IPS DF 4.7 (cell line): ENCODE measurements at regions not wholly inside any gene's neighbourhood (a gene's known extent, or its start where the extent isn't known, plus 50 kb on each side); places are given as distances from the start of the nearest gene placed in this dataset.
"Not testable (repeated sequence)": the region's sequence is repeated elsewhere in the genome, so short reads cannot be mapped to it uniquely, and the experiment has no call there.

Source experiments
- DNase-seq: peaks from one replicate; pipeline ENCODE4 v3.0.0-alpha.2; 2013; ENCODE audit warnings: low spot score; ENCODE audit errors: extremely low read depth

DNA sequence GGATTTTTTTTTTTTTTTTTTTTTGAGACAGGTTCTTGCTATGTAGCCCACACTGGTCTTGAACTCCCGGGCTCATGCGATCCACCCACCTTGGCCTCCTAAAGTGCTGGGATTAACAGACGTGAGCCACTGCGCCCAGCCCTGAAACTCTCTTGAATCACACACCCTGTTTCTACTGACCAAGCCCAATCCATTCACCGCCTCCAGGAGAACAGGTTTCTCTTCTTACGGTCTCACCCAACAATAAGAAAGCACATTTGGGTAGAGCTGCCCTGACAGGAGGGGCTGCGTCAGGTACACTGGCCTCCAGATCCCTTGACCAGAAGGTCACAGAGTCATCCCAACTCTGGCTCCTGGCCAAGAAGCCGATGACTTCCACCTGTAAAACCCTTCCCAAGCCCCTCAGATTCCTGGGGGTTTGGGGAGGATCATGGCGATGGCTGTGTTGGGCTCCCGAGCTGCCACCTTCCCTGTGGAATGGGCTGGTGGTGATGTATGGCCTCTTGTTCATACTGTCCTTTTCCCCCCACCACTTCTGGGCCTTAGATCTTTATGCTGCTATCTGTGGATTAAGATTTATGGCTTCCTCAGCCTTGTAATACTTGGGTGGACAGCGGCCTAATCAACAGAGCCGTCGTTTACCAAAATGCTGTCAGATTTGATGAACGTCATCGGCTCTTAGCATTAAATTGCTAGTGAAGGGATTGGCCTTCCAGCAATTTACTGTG is 89.1 kb downstream of the KATNIP start:
- DNase-seq, result no peak

DNA sequence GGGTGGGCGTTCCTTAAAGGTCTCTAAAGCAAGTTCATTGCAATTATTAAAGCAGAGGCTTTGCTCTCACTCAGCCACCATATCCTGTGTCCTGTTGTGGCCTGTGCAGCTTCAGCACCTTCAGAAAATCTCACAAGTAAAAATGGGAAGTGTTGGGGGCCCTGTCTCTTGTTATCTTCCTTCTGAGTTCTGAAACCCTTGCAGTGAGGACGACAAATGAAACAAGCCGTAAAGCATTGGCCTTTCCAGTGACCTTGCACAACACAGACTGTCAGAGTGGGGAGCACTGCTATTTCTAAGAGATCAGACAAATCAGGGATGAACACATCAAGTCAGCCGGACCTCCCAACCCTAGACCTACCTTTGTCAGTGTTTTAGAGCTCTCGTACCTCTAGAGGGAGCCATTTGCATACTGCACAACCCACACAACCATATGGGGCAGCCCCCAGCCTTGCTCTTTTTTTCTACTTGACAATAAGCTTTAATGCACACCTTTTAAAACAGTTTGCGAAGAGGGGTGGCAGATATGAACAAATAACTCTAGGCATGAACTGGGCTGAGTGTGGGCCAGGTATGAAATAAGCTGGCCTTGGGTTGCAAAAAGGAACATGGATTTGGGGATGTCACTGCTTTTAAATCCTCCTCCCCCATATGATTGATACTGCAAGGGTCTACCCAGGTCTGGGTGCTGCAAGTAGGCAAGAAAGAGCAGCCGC is 89.8 kb downstream of the KATNIP start:
- DNase-seq, result peak; percentile 38

DNA sequence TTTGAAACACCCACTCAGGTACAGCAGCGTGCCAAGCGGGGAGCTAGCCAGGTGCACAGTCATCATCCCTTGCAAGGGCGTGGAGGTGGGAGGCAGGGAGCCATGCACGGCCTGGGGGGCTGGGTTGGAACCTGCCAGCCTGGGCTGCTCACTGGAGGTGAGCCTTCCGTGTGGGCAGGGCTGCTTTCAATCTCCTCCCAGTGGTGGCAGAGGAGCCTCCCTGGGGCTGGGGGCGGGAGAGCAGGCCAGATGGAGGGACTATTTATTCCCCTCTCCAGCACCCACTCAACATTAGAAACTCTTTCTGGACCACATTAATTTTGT is 90.3 kb downstream of the KATNIP start:
- no peak for DNase-seq

DNA sequence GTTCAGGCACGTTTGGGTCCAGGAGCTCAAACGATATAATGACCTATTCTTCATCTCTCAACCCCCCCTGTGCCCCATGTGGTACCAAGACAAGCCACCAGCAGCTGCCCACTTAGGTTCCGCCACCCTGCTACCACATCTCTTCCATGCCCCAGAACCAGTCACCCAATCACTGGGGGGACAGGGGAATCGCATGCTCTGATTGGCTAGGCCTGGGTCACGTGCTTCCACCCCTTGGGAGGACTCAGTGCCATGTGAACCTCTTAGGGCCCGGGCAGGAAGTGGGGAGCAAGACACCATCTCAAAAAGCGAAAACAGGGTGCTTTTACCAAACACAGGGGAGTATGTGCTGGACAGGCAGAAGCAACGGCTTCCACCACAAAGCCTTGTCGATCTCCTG is 91.3 kb downstream of the KATNIP start:
- no peak for DNase-seq

DNA sequence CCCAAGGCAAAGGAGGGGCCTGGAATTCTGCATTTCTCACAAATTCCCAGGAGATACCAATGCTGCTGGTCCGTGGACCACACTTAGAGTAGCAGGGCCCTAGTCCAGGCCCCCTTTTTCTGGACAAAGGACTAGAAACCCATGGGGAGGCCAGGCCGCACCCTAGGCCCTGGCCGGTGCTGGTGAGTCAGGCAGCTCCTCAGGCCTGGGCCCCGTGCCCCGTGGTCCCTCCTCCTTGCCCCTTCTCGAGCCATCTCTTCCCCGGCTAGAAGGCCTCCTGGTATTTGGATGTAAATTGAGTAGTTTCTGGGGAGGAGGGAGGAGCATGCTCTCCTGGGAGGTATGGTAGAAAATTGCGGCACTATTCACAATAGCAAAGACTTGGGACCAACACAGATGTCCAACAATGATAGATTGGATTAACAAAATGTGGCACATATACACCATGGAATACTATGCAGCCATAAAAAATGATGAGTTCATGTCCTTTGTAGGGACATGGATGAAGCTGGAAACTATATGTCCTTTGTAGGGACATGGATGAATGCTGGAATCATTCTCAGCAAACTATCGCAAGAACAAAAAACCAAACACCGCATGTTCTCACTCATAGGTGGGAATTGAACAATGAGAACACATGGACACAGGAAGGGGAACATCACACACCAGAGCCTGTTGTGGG is 91.9 kb downstream of the KATNIP start:
- DNase-seq, result not testable (repeated sequence)

DNA sequence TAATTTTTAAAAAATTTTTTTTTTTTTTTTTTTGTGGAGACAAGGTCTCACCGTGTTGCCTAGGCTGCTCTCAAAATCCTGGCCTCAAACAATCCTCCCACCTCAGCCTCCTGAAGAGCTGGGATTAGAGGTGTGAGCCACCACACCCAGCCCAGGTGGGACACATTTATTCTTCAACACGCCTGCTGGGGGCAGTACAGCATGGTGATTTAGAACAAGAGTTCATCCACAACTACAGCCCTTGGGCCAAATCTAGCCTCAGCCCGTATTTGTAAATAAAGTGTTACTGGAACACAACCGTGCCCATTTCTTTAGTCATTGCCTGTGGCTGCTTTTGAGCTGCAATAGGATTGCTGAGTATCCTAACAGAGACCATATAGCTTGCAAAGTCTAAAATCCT is 92.8 kb downstream of the KATNIP start:
- DNase-seq, result no peak

DNA sequence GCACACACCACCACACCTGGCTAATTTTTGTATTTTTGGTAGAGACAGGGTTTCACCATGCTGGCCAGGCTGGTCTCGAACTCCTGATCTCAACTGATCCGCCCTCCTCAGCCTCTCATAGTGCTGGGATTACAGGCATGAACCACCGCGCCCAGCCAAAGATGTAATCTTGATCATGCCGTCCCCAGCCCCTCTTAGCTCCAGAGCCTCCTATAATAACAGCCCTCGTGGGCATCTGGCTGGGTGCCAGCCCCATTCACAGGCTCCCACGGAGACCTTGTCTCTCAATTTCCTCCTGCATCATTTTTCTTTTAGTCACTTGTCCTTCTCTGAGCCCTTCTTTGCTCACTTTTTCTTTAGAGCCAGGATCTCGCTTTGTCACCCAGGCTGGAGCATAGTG is 94.2 kb downstream of the KATNIP start:
- DNase-seq, result no peak

DNA sequence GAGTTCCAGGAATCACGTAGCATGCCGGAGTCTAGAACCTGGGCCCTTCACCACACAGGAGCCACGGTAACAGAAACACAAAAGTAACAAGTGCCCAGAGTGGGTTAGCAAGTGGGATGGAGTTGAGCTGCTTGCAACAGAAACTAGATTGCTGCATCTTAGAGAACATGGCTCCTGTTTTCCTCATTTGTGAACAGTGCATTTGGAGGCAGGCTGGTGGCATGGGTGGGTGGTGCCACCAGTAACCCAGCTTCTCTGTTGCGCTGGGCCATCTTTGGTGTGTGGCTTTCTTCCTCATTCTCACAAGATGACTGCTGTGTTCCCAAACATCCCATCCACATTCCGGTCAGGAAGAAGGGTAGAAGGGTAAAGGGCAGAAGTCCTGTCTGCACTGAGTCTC is 95.5 kb downstream of the KATNIP start:
- DNase-seq, result no peak

DNA sequence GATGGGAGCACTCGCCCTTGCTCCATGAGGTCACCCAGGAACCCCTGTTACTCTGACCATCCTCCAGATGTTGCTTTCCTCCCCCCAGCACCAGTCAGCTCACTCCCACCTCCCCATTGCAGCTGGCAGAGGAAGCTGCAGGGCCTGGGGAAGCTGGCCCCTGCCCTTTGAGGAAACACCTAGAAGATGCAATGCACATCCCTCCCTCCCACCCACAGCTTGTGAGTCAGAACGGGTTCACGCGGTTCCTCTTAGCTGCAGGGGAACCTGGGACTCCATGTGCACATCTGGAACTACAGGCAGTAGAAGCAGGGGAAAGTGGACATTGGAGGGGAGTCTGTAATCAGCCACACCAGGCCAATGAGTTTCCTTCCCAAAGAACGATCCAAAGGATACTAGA is 96.9 kb downstream of the KATNIP start:
- DNase-seq, result no peak

DNA sequence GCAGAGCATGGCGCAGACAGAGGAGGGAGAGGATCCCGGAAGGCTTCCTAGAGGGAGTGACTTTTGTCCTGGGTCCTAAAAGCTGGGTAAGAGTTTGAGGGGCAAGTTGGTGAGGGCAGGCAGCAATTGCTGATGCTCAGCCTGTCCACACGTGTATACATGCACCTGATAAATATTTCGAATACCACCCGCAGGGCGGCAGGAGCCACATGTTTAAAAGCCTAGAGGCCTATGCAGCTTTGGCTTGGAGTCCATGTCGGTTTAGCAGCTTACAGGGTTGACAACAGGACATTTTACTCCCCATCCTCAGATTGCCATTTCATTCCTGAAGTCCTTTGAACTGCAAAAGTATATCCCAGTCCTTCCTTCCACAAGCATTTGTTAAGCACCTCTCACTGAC is 99.1 kb downstream of the KATNIP start:
- no peak for DNase-seq

DNA sequence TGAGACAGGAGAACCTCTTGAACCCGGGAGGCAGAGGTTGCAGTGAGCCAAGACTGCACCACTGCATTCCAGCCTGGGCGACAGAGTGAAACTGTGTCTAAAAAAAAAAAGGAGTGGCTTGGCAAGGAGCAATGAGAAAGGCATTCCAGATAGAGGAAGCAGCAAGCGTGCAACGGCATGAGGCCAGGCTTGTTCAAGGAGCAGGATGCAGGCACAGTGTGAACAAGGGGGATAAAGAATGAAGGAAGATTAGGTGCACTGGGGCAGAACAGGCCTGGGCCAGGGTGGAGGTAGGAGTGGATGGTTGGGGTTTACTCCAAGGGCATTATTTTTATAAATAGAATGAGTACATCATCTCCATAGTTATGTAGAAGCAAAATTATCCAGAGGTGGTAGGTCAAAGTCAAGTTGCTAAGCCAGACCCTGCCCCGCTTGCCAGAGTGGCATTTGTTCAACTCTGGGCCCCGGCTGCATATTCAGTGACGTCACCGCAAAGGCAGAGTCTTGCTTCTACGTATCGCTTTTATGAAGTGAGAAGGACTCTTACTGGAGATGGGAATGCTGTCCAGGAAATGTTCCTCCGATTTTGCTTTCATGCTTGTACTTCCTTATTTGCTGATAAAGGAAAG is 100.2 kb downstream of the KATNIP start:
- no peak for DNase-seq

DNA sequence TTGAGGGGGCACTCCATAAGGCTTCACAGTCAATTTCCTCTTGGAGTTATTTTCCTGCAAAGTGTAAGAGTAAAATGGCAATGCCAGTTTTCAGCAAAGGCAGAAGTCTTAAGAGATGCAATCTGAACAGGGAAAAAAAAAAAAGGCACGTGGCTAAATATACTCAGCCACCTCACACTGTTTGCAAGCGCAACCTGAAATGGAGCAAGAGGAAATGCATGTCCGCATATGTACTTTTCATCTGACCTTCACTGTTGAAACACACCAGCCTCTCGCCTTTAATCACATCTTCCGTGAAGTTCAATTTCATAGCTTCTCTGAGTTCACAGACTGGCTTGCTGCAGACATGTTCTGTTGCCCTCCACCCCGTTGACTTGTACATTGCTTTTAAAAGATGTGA is 101.4 kb downstream of the KATNIP start:
- no peak for DNase-seq

DNA sequence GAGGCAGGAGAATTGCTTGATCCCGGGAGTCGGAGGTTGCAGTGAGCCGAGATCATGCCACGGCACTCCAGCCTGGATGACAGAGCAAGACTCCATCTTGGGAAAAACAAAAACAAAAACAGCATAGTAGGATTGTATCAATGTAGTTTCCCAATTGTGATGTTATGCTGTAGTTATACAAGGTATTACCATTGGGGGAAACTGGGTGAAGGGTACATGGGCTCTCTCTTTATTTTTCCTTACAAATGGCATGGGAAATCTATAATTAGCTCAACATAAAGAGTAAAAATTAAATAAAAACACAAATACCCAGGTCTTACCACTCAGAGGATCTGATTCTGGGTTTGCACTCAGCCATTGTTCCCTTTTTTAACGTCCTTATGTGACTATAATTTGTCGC is 107.9 kb downstream of the KATNIP start:
- DNase-seq, result no peak

DNA sequence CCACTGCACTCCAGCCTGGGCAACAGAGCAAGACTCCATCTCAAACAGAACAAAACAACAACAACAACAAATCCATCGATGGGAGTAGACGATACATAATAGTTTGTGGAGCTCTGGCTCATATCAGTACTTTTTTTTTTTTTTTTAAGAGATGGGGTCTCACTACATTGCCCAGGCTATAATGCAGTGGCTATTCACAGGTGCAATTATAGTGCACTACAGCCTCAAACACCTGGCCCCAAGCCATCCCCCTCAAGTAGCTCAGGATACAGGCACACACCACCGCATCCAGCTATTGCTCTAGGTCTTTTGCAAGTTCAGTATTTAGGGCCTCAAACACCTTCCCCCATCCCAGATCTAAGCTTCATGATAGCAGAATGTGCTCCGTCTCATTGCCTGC is 110.6 kb downstream of the KATNIP start:
- DNase-seq, result no peak

DNA sequence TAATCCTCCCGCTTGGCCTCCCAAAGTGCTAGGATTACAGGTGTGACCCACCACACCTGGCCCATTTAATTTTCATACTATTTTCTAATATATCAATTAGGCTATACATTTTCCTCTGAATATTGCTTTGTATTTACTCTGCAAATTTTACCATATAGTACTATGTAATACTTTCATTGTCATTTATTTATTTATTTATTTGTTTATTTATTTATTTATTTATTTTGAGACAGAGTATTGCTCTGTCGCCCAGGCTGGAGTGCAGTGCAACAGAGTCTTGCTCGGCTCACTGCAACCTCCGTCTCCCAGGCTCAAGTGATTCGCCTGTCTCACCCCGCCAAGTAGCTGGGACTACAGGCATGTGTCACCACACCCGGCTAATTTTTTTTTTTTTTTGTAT is 113.3 kb downstream of the KATNIP start:
- not testable (repeated sequence) for DNase-seq

DNA sequence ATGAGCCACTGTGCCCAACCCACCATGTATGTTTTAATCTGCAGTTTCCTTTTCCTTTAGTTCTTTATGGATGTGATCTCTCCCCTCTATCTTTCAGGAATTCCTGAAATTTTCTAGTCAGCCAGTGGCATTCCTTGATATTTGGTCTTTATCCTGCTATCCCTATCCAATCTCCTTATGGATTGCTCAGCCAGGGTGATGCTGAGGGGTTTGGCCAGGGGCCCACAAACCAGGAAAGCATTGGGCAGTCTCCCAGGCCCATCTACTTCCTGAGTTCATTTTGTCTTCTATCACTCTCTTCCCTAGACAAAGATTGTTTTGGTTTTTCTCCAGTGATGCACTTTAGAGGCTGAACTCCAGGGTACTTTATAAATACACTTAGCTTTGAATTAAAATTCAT is 115.9 kb downstream of the KATNIP start:
- no peak for DNase-seq

DNA sequence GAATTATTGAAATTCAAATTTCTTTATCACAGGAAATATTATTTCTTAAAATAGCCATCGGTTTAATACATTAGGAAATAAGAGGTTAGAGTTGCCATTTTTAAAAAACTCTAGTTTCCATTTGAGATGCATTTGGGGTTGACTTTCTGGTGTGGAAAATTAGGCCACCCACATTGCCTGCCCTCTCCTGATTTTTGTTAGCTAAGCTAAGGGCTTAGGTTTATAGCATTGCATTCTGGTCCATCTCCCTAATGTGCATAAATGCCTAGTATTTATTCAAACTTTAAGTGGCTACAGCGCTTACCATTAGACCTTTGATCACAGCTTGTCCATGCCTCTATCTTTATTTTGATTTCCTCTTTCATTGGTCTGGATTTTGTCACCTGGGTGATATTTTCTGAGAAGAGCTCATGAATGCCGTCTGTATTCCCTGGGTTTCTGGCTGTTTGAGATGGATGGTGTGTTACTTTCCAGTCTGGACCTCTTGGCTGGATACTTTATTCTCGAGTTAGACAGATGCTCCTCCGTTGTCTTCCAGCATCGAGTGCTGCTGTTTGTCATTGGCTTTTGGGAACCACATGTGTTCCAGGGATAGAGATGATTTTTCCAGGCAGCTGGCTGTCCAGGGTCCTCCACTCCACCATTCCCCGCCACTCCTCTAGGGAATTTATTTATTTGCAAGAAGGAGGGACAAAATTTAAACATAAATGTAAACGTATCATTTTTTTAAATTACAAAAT is 120.3 kb downstream of the KATNIP start:
- DNase-seq, result no peak

DNA sequence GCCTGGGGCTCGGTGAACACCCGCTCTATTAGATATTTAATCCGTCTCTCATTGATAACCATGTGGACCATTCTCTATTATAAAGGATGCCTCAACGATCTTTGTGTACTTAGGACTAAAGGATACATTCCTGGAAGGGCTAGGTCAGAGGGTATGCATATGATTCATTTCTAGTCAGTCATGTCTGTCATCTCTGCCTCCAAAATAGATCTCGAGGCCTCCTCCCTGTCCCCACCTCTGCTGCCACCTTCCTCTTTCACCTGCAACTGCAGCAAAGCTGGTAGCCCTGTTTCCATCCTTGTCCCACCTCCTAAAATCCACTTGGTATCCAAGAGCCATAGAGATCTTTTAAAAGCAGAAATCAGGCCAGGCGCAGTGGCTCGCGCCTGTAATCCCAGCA is 121.5 kb downstream of the KATNIP start:
- no peak for DNase-seq

DNA sequence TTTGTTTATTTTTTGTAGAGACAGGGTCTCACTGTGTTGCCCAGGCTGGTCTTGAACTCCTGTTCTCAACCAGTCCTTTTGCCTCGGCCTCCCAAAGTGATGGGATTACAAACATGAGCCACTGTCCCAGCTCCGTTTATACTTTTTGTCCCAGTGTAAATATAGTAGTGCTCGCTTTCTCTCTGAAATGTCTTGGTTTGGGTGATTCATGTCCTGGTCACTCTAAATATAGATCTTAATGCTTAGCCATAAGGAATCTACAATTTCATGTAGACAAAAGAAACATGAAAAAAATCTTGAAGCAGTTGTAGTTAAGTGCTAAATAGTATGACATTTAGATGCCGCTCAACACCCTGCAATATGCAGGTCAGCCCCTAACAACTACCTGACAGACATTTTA is 126.9 kb downstream of the KATNIP start:
- DNase-seq, result no peak

DNA sequence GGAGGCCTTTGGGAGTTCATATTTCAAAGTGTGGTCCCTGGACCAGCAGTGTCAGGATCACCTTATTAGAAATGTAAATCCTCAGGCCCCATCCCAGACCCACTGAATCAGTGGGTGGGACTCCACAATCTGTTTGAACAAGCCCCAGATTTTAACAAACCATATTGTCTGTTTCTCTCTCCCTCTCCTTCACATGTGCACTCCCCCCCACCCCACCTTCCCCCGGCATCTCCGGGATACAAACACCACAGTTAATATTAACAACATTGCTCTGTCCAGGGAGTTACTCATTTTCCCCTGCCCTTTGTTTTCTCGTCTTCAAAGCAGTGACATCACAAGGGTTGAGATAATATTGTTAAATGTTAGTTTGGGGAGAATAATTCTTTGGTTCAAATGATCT is 127.3 kb downstream of the KATNIP start:
- no peak for DNase-seq

DNA sequence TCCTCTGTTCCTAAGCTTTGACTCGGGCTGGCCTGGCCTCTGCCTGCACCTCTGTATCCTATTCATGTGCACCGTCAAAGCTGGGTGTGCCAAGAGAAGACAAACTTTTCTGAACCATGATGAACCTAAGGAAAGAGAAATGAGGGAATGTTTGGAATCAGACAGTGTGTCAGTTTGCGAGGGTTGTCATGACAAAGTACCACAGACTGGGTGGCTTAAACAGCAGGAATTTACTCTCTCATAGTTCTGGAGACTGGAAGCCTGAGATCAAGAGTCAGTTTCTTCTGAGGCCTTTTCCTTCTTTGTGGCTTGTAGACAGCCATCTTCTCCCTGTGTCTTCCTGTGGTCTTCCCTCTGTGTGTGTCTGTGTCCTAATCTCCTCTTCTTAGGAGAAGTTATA is 129.0 kb downstream of the KATNIP start:
- no peak for DNase-seq

DNA sequence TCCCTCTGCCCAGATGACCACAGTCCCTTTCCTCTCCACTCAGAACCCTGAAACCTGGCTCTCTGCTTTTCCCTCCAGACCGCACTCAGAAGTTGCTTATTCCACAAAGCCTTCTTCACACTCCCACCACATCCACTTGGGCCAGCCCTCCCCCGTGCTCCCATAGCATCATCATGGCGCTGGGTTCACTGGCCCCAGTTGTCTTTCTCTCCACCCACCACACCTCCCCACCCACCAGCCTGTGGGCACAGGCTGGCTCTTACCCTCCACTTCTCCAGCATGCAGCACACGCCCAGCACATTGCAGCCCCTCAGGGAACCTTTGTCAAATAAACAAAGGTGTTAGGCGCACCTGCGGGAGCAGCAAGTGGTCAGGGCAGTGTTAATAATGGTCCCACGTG is 130.0 kb downstream of the KATNIP start:
- DNase-seq, result no peak
